CD14-positive monocyte (primary cell): ENCODE measurements at regions not wholly inside any gene's neighbourhood (a gene's known extent, or its start where the extent isn't known, plus 50 kb on each side); places are given as distances from the start of the nearest gene placed in this dataset.

Experiments used
- DNase-seq, 3 donors: peaks; one replicate each; pipeline ENCODE4 v3.0.0-alpha.2; 2011 to 2022
- H2AFZ ChIP-seq: 2 replicates; pipeline ENCODE4 v1.6.0; 2012; ENCODE audit warnings: mild to moderate bottlenecking, low read depth, low read length, inconsistent platforms; ENCODE audit not compliant: insufficient read depth, poor library complexity, severe bottlenecking
- H3K27ac ChIP-seq, 2 donors: 1 replicate in 1 of 2; 2 replicates in 1 of 2; pipeline ENCODE4 v1.5.1; 2012 to 2013; ENCODE audit warnings: low read length in 2 of 2, control low read depth in 1 of 2, inconsistent platforms in 1 of 2, low read depth in 1 of 2, mild to moderate bottlenecking in 1 of 2
- H3K27me3 ChIP-seq, 2 donors: one replicate each; pipeline versions ENCODE4 v1.6.0 to v1.6.1; 2011 to 2013; ENCODE audit warnings: low read length in 2 of 2; ENCODE audit not compliant: control insufficient read depth in 2 of 2, insufficient read depth in 2 of 2
- H3K36me3 ChIP-seq, 2 donors: replicated peaks in 1 of 2; 1 replicate in 1 of 2; 2 replicates in 1 of 2; pipeline versions ENCODE4 v1.5.1 to v1.6.1; 2012 to 2013; ENCODE audit warnings: low read length in 2 of 2, control low read depth in 1 of 2, inconsistent platforms in 1 of 2, mild to moderate bottlenecking in 1 of 2; ENCODE audit not compliant: insufficient read depth in 2 of 2, control insufficient read depth in 1 of 2
- H3K4me1 ChIP-seq, 2 donors: 1 replicate in 1 of 2; 2 replicates in 1 of 2; pipeline versions ENCODE4 v1.5.1 to v1.6.1; 2012 to 2013; ENCODE audit warnings: low read length in 2 of 2, control low read depth in 1 of 2, inconsistent platforms in 1 of 2, mild to moderate bottlenecking in 1 of 2, moderate library complexity in 1 of 2; ENCODE audit not compliant: insufficient read depth in 2 of 2, control insufficient read depth in 1 of 2
- H3K4me2 ChIP-seq: replicated peaks from 2 replicates; pipeline ENCODE3; 2012; ENCODE audit warnings: low read length, moderate library complexity, mild to moderate bottlenecking; ENCODE audit not compliant: poor library complexity, severe bottlenecking; ENCODE audit errors: extremely low read depth
- H3K4me3 ChIP-seq, 3 experiments: fragments of 200-600 bp in 1 of 3; sonication (generic) in 1 of 3; replicated peaks in 1 of 3; 1 replicate in 2 of 3; 2 replicates in 1 of 3; pipeline ENCODE4 v1.5.1; 2011 to 2013; ENCODE audit warnings: low read length in 3 of 3, mild to moderate bottlenecking in 3 of 3, control low read depth in 2 of 3, low read depth in 2 of 3, inconsistent platforms in 1 of 3, moderate library complexity in 1 of 3
- H3K79me2 ChIP-seq: 2 replicates; pipeline ENCODE4 v1.6.0; 2012; ENCODE audit warnings: mild to moderate bottlenecking, control low read depth, inconsistent platforms, low read length, moderate library complexity; ENCODE audit not compliant: insufficient read depth
- H3K9ac ChIP-seq: 2 replicates; pipeline ENCODE4 v1.6.0; 2017; ENCODE audit warnings: low read length, mild to moderate bottlenecking; ENCODE audit not compliant: insufficient read depth, poor library complexity, severe bottlenecking
- H3K9me3 ChIP-seq, 2 donors: replicated peaks in 1 of 2; 1 replicate in 1 of 2; 2 replicates in 1 of 2; pipeline versions ENCODE4 v1.5.1 to v1.6.1; 2012 to 2013; ENCODE audit warnings: low read length in 2 of 2, control low read depth in 1 of 2; ENCODE audit not compliant: control insufficient read depth in 1 of 2, insufficient read depth in 1 of 2
- H4K20me1 ChIP-seq: 2 replicates; pipeline ENCODE4 v1.6.0; 2012; ENCODE audit warnings: mild to moderate bottlenecking, low read length, control low read depth, moderate library complexity; ENCODE audit not compliant: insufficient read depth
- H3K27ac Mint-ChIP-seq, 7 donors: one replicate each; pipeline ENCODE4 v1.8.0; 2020; ENCODE audit warnings: mild to moderate bottlenecking in 7 of 7, mixed read lengths in 7 of 7, moderate library complexity in 6 of 7, inconsistent platforms in 2 of 7
- H3K27me3 Mint-ChIP-seq, 3 donors: one replicate each; pipeline ENCODE4 v1.8.0; 2021 to 2022; ENCODE audit warnings: low read depth in 3 of 3, mild to moderate bottlenecking in 3 of 3, mixed read lengths in 3 of 3, moderate library complexity in 3 of 3, inconsistent platforms in 1 of 3
- H3K36me3 Mint-ChIP-seq, 2 donors: one replicate each; pipeline ENCODE4 v1.8.0; 2020; ENCODE audit warnings: mixed read lengths in 2 of 2, inconsistent platforms in 1 of 2, mild to moderate bottlenecking in 1 of 2
- H3K4me1 Mint-ChIP-seq: one replicate; pipeline ENCODE4 v1.8.0; 2020; ENCODE audit warnings: mild to moderate bottlenecking, mixed read lengths
- H3K4me3 Mint-ChIP-seq, 2 donors: one replicate each; pipeline ENCODE4 v1.8.0; 2020; ENCODE audit warnings: mild to moderate bottlenecking in 2 of 2, mixed read lengths in 2 of 2, moderate library complexity in 1 of 2
- H3K9me3 Mint-ChIP-seq, 7 donors: one replicate each; pipeline ENCODE4 v1.8.0; 2020 to 2022; ENCODE audit warnings: mixed read lengths in 7 of 7, mild to moderate bottlenecking in 6 of 7, moderate library complexity in 6 of 7, inconsistent platforms in 2 of 7
- CTCF ChIP-seq: fragments of 200-600 bp; IDR thresholded peaks from one replicate; pipeline ENCODE4 v1.8.0; 2022; ENCODE audit warnings: antibody characterized with exemption, mild to moderate bottlenecking
- WGBS: methylation state at CpG from one replicate; pipeline ENCODE4 v1.1.5; 2013; ENCODE audit warnings: missing lambda C conversion rate; ENCODE audit not compliant: insufficient coverage; 5-methylcytosine and 5-hydroxymethylcytosine counted together
- intact Hi-C, 2 donors: fragments of 100-400 bp; cut with micrococcal nuclease; formaldehyde crosslinking; loops; one replicate each; pipeline versions ENCODE4 v1.15.0 to v1.15.1; 2023

GRCh38 chr4:160685729-160686128, 1478.1 kb downstream of the FSTL5 start:
- Mint-ChIP-seq H3K4me3 (no peak overlapping the region), H3K27me3 (peaks cover 0 to 3% (median 0%) of the 10 kb centered on the region in 3 donors), H3K27ac (no peak overlapping the region), H3K4me1 (no peaks in the 10 kb centered on the region), H3K9me3 (peaks cover 0 to 4% (median 3%) of the 10 kb centered on the region in 7 donors), H3K36me3 (no peaks in the 10 kb centered on the region)
- Histone ChIP-seq H3K9me3 (peaks cover 6 to 8% of the 10 kb centered on the region in 2 donors), H3K36me3 (no peaks in the 10 kb centered on the region), H3K4me3 (no peak overlapping the region), H4K20me1 (no peaks in the 10 kb centered on the region), H2AFZ (no peak overlapping the region), H3K4me1 (no peaks in the 10 kb centered on the region), H3K79me2 (no peaks in the 10 kb centered on the region), H3K27ac (no peak overlapping the region), H3K27me3 (no peaks in the 10 kb centered on the region), H3K4me2 (no peak overlapping the region), H3K9ac (no peak overlapping the region)
- no peak for TF ChIP-seq CTCF
- no peak for DNase-seq
- intact Hi-C loops: no loop called here

DNA sequence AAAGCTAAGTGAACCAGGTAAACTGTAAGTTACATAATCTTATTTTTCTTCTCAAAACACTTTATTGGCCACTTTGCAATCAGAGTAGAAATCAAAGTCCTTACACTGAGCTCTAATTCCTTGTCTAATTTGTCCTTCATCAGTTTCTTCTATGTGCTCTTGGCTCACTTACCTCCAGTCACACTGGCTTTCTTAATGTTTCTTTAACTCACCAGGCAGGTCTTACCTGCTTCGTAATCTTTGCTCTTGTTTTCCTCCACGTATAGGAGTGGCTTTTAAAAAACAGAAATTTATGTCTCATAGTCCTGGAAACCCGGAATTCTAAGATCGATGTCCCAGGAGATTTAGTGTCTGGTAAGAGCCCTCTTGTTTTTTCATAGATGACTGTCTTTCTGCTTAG, 1462.1 kb downstream of the FSTL5 start:
- Histone ChIP-seq H3K4me2 (no peak overlapping the region), H3K27ac (no peak overlapping the region), H3K79me2 (no peaks in the 10 kb centered on the region), H3K9me3 (no peaks in the 10 kb centered on the region), H3K27me3 (no peaks in the 10 kb centered on the region), H2AFZ (no peak overlapping the region), H3K4me3 (no peak overlapping the region), H3K36me3 (no peaks in the 10 kb centered on the region), H3K9ac (no peak overlapping the region), H4K20me1 (no peaks in the 10 kb centered on the region), H3K4me1 (no peaks in the 10 kb centered on the region)
- peaks cover 0 to 5% (median 2%) of the 10 kb centered on the region in 7 donors for H3K9me3 Mint-ChIP-seq
- H3K4me3 Mint-ChIP-seq: no peak overlapping the region
- H3K27ac Mint-ChIP-seq: no peak overlapping the region
- no peak for DNase-seq
- no peaks in the 10 kb centered on the region for H3K36me3 Mint-ChIP-seq
- intact Hi-C loops: no loop called here
- peaks cover 0 to 3% (median 0%) of the 10 kb centered on the region in 3 donors for H3K27me3 Mint-ChIP-seq
- no CpG with 5 or more reads among the region's 4 CpGs for WGBS
- no peak for TF ChIP-seq CTCF
- H3K4me1 Mint-ChIP-seq: no peaks in the 10 kb centered on the region
